HL-60 (cell line): ENCODE measurements at regions not wholly inside any gene's neighbourhood (a gene's known extent, or its start where the extent isn't known, plus 50 kb on each side); places are given as distances from the start of the nearest gene placed in this dataset.

Source experiments
- DNase-seq, 2 experiments: peaks; one replicate each; pipeline ENCODE4 v3.0.0-alpha.2; 2010 to 2020; ENCODE audit warnings: low read depth in 1 of 2, low spot score in 1 of 2
- H3K27ac ChIP-seq: fragments of 250-450 bp; sonication (Bioruptor Pico); replicated peaks from 2 replicates; pipeline ENCODE4 v1.5.1; 2020; ENCODE audit warnings: mild to moderate bottlenecking, moderate library complexity
- H3K27me3 ChIP-seq: fragments of 250-450 bp; sonication (Bioruptor Pico); 2 replicates; pipeline ENCODE4 v1.5.1; 2021; ENCODE audit warnings: mild to moderate bottlenecking, moderate library complexity; ENCODE audit not compliant: insufficient read depth, poor library complexity, severe bottlenecking
- H3K4me3 ChIP-seq: replicated peaks from 2 replicates; pipeline ENCODE4 v1.5.1; 2011; ENCODE audit warnings: mild to moderate bottlenecking, control low read depth, low read length; ENCODE audit not compliant: insufficient read depth
- CTCF ChIP-seq: IDR thresholded peaks from one replicate; pipeline ENCODE4 v1.5.1; 2011; ENCODE audit warnings: low read length, control low read depth, inconsistent platforms; ENCODE audit not compliant: insufficient read depth
- GABPA ChIP-seq: IDR thresholded peaks from 2 replicates; pipeline ENCODE4 v1.6.1; 2012; ENCODE audit warnings: low read depth
- POLR2AphosphoS5 ChIP-seq: IDR thresholded peaks from 2 replicates; pipeline ENCODE4 v1.6.1; 2012; ENCODE audit warnings: low read depth
- SPI1 ChIP-seq: IDR thresholded peaks from 2 replicates; pipeline ENCODE4 v1.6.1; 2012; ENCODE audit warnings: low read depth, mild to moderate bottlenecking, borderline replicate concordance
- TF ChIP-seq, protein P1 (sequence below): IDR thresholded peaks from 2 replicates; pipeline ENCODE4 v1.6.1; 2012; ENCODE audit warnings: low read depth; ENCODE audit not compliant: insufficient replicate concordance

- DNase-seq: no peak
- TF ChIP-seq, protein P1, sequence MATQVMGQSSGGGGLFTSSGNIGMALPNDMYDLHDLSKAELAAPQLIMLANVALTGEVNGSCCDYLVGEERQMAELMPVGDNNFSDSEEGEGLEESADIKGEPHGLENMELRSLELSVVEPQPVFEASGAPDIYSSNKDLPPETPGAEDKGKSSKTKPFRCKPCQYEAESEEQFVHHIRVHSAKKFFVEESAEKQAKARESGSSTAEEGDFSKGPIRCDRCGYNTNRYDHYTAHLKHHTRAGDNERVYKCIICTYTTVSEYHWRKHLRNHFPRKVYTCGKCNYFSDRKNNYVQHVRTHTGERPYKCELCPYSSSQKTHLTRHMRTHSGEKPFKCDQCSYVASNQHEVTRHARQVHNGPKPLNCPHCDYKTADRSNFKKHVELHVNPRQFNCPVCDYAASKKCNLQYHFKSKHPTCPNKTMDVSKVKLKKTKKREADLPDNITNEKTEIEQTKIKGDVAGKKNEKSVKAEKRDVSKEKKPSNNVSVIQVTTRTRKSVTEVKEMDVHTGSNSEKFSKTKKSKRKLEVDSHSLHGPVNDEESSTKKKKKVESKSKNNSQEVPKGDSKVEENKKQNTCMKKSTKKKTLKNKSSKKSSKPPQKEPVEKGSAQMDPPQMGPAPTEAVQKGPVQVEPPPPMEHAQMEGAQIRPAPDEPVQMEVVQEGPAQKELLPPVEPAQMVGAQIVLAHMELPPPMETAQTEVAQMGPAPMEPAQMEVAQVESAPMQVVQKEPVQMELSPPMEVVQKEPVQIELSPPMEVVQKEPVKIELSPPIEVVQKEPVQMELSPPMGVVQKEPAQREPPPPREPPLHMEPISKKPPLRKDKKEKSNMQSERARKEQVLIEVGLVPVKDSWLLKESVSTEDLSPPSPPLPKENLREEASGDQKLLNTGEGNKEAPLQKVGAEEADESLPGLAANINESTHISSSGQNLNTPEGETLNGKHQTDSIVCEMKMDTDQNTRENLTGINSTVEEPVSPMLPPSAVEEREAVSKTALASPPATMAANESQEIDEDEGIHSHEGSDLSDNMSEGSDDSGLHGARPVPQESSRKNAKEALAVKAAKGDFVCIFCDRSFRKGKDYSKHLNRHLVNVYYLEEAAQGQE: no peak
- TF ChIP-seq SPI1 (no peak), POLR2AphosphoS5 (no peak), CTCF (no peak), GABPA (no peak)
- Histone ChIP-seq H3K27ac (no peak overlapping the region), H3K4me3 (no peak overlapping the region), H3K27me3 (no peaks in the 10 kb centered on the region)
Observed at GRCh38 chr9:88672874-88673689, 138.1 kb downstream of the NXNL2 start.

GRCh38 chr9:88673886-88674285 is 138.9 kb downstream of the NXNL2 start:
- Histone ChIP-seq H3K27me3 (no peaks in the 10 kb centered on the region), H3K27ac (no peak overlapping the region), H3K4me3 (no peak overlapping the region)
- TF ChIP-seq SPI1 (no peak), GABPA (no peak), POLR2AphosphoS5 (no peak), CTCF (no peak)
- TF ChIP-seq, protein P1: no peak
- DNase-seq: no peak

DNA sequence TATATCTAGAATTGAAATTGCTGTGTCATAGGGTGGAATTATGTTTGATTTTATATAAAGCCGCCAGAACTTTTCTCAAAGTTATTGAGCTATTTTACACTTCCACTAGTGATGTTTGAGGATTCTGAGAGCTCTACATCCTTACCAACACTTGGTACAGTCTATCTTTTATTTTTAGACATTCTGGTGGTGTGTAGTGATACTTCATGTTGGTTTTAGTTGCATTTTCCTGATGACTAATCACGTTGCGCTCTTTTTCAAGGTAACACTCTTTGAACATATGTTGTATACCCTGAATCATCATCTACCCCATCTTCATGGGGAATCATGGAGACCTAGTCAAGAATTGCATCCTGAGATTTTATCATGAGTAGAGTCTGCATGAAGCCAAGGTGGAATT is 141.7 kb downstream of the NXNL2 start:
- no peak for DNase-seq
- Histone ChIP-seq H3K27ac (no peak overlapping the region), H3K27me3 (no peaks in the 10 kb centered on the region), H3K4me3 (no peak overlapping the region)
- TF ChIP-seq CTCF (no peak), GABPA (no peak), POLR2AphosphoS5 (no peak), SPI1 (no peak)
- TF ChIP-seq, protein P1: no peak
